Dedifferentiated amniotic fluid mesenchymal stem cell (primary cell): ENCODE measurements at regions not wholly inside any gene's neighbourhood (a gene's known extent, or its start where the extent isn't known, plus 50 kb on each side); places are given as distances from the start of the nearest gene placed in this dataset.

Source experiments
- DNase-seq: peaks from one replicate; pipeline ENCODE4 v3.0.0-alpha.2; 2016; ENCODE audit errors: extremely low spot score

GRCh38 chr17:22599322-22599721 lies 907.0 kb downstream of the KCNJ18 start:
- no peak for DNase-seq

- peak; percentile 26 for DNase-seq
Observed at GRCh38 chr17:22600644-22601298, 908.4 kb downstream of the KCNJ18 start.
